Activated CD4-positive, alpha-beta T cell treated with anti-CD3 and anti-CD28 coated beads, Interleukin-2, amount 10 ng/mL, durations not matched to agents 24 days and 14 days (primary cell): ENCODE measurements at regions not wholly inside any gene's neighbourhood (a gene's known extent, or its start where the extent isn't known, plus 50 kb on each side); places are given as distances from the start of the nearest gene placed in this dataset.

Experiments
- DNase-seq: peaks from one replicate; pipeline ENCODE4 v3.0.0; 2022
- H3K27ac Mint-ChIP-seq: one replicate; pipeline ENCODE4 v1.8.0; 2022; ENCODE audit warnings: mild to moderate bottlenecking, mixed read lengths
- H3K27me3 Mint-ChIP-seq: one replicate; pipeline ENCODE4 v1.8.0; 2022; ENCODE audit warnings: mixed read lengths
- H3K36me3 Mint-ChIP-seq: one replicate; pipeline ENCODE4 v1.8.0; 2022; ENCODE audit warnings: low read depth, mild to moderate bottlenecking, mixed read lengths
- H3K4me1 Mint-ChIP-seq: one replicate; pipeline ENCODE4 v1.8.0; 2021; ENCODE audit warnings: mixed read lengths
- H3K4me3 Mint-ChIP-seq: one replicate; pipeline ENCODE4 v1.8.0; 2022; ENCODE audit warnings: mild to moderate bottlenecking, moderate library complexity, mixed read lengths
- H3K9me3 Mint-ChIP-seq: one replicate; pipeline ENCODE4 v1.8.0; 2021; ENCODE audit warnings: mixed read lengths
- intact Hi-C: fragments of 100-400 bp; cut with micrococcal nuclease; formaldehyde crosslinking; loops from one replicate; pipeline ENCODE4 v1.15.1; 2023

DNA sequence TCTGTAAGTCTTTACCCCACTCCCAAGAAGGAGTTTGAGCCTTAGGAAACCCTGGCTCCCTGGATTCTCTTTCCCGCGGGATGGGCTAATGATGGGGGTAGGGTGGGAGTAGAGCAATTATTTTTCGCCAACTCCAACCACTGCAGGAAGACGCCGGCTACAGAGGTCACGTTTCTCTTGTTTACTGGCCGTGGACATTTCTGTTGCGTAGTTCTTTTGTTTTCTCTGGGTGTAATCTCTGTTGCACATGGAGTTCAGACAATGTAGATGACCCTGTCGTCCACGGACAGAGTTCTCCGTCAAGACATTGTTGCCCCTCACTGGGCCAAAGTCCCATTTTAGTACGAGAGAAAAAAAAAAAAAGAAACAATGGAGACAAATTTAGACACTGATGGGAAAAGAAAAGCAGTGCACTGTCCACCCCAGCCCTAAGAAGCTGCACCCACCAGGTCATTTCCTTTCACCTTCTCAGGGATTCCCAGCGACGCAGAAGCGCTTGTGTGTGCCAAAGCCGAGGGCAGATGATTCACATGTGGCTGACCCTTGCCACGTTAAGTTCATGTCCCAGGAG lies 133.9 kb upstream of the ARGLU1 start:
- Mint-ChIP-seq H3K4me3 (no peak overlapping the region), H3K4me1 (no peaks in the 10 kb centered on the region), H3K9me3 (no peaks in the 10 kb centered on the region), H3K27me3 (no peaks in the 10 kb centered on the region), H3K36me3 (no peaks in the 10 kb centered on the region), H3K27ac (no peak overlapping the region)
- DNase-seq, result no peak
- intact Hi-C loops, result no loop called here

DNA sequence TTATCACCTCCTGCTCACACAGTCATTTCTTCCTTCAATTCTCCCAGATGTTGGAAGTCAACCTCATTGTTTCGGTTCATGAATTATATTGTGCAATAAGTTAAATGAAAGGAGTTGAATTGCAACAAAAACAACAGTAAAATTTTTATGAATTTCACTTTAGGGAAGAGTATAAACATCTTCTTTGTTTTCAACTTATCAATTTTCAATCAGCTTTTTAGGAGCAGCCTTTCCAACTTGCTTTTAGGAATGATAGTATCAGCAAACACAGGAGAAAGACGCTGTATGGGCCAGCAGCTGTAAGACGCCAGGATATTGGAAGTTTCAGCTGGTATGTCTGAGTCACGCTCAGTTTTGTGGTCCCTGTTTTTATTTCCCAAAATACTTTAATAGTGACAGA lies 132.5 kb upstream of the ARGLU1 start:
- H3K36me3 Mint-ChIP-seq, result no peaks in the 10 kb centered on the region
- no peak overlapping the region for H3K4me3 Mint-ChIP-seq
- no peaks in the 10 kb centered on the region for H3K27me3 Mint-ChIP-seq
- intact Hi-C loops, result no loop called here
- DNase-seq, result no peak
- H3K4me1 Mint-ChIP-seq, result no peaks in the 10 kb centered on the region
- no peak overlapping the region for H3K27ac Mint-ChIP-seq
- H3K9me3 Mint-ChIP-seq, result no peaks in the 10 kb centered on the region

DNA sequence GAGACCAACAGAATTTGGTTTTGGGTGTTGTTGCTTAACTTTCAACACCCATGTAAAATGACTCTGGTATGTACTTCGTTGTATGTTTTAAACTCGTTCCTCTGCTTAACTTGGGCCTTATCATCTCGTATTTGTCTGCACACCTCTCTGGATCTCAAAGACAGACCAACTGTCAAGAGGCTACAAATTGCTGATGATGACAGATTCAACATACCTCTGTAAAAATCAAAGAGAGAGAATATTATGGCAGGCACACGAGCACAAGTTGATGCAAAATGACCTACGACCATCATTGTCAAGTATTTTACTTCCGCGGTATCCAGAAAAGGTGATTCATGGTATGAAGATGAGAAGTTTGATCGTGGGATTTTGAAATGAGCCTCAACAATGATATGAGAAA lies 132.1 kb upstream of the ARGLU1 start:
- no peak for DNase-seq
- no peaks in the 10 kb centered on the region for H3K27me3 Mint-ChIP-seq
- H3K36me3 Mint-ChIP-seq, result no peaks in the 10 kb centered on the region
- H3K4me1 Mint-ChIP-seq, result no peaks in the 10 kb centered on the region
- H3K4me3 Mint-ChIP-seq, result no peak overlapping the region
- intact Hi-C loops, result no loop called here
- no peak overlapping the region for H3K27ac Mint-ChIP-seq
- no peaks in the 10 kb centered on the region for H3K9me3 Mint-ChIP-seq

DNA sequence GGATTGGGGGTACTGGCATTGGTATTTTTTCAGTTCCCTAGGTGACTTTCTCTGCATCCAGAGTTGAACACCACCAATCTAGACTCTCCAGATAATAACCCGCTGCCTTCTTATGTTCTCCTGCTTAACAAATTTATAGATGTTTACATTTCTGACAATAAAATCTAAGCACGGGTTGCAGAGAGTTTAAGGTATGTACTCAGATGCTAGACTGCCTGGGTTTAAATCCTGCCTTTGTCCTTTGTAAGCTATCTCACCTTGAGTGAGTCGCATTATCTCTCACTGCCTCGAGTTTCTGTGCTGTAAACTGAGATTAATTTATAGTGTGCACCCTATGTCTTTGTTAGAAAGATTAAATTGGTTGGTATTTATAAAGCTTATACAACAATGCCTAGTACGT lies 131.4 kb upstream of the ARGLU1 start:
- H3K27me3 Mint-ChIP-seq, result no peaks in the 10 kb centered on the region

DNA sequence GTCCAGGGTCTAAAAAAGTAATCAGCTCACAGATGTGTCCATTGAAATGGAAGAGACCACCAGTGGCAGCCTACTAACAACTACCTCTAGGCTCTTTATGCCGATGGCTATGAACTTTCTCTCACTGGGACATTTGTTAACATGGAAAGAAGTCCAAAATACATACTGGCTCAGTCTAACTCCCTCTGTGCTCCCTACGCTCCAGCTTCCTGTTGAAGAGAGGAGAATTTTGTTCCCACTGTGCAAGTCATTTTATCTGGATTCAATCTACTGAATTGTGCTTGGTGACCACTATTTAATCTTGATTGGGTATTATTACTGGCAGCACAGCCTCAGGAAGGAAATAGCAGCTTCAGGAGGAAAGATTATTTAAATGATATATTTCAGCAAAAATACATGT lies 128.8 kb upstream of the ARGLU1 start:
- Mint-ChIP-seq H3K4me3 (no peak overlapping the region), H3K36me3 (no peaks in the 10 kb centered on the region), H3K9me3 (no peaks in the 10 kb centered on the region), H3K4me1 (no peaks in the 10 kb centered on the region), H3K27me3 (no peaks in the 10 kb centered on the region), H3K27ac (no peak overlapping the region)
- no peak for DNase-seq
- intact Hi-C loops, result no loop called here

More for the DNA sequence above, 131.4 kb upstream of the ARGLU1 start:
- no peak overlapping the region for H3K27ac Mint-ChIP-seq
- H3K4me1 Mint-ChIP-seq, result no peaks in the 10 kb centered on the region
- H3K4me3 Mint-ChIP-seq, result no peak overlapping the region
- H3K9me3 Mint-ChIP-seq, result no peaks in the 10 kb centered on the region
- no peak for DNase-seq
- no peaks in the 10 kb centered on the region for H3K36me3 Mint-ChIP-seq
- intact Hi-C loops, result no loop called here

DNA sequence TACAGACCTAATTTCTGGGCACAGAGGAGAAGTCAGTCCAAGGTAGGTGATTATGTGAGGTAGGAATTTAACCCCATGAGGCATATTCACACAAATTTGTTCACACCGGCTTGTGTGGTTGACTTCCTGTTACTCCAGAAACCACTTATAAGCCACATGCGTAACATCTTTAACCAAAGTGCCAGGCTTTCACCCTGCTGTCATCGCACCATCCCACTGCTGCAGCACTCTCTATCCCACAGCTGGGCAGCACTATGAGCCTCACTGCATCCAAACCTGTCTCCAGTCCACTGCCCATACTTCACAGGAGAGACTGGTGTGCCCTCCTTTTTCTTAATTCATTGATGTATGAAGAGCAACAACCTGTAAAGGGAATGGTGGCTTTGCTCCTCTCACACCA lies 128.2 kb upstream of the ARGLU1 start:
- intact Hi-C loops, result no loop called here
- H3K4me3 Mint-ChIP-seq, result no peak overlapping the region

DNA sequence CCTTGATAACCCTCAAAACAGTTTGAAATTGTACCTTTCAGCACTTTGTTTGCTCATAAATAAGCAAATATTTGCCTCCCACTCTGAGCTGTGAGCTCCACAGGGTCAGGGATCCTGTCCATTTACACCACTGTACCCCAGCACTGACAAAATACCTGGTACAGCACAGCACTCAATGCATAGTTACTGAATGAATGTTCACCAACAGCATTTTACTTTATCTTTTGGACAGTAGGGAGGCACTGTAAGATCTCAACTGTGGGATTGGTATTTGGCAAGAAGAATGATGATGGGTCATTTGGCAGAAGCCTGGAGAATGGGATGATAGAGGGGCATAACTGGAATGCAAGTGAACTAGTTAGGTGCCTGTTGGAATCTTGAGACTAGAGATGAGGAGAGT lies 127.2 kb upstream of the ARGLU1 start:
- intact Hi-C loops, result no loop called here
- Mint-ChIP-seq H3K9me3 (no peaks in the 10 kb centered on the region), H3K27ac (no peak overlapping the region), H3K4me1 (no peaks in the 10 kb centered on the region), H3K4me3 (no peak overlapping the region), H3K36me3 (no peaks in the 10 kb centered on the region), H3K27me3 (no peaks in the 10 kb centered on the region)
- DNase-seq, result no peak

More for the DNA sequence above, 128.2 kb upstream of the ARGLU1 start:
- Mint-ChIP-seq H3K9me3 (no peaks in the 10 kb centered on the region), H3K27me3 (no peaks in the 10 kb centered on the region), H3K4me1 (no peaks in the 10 kb centered on the region), H3K36me3 (no peaks in the 10 kb centered on the region), H3K27ac (no peak overlapping the region)
- no peak for DNase-seq

DNA sequence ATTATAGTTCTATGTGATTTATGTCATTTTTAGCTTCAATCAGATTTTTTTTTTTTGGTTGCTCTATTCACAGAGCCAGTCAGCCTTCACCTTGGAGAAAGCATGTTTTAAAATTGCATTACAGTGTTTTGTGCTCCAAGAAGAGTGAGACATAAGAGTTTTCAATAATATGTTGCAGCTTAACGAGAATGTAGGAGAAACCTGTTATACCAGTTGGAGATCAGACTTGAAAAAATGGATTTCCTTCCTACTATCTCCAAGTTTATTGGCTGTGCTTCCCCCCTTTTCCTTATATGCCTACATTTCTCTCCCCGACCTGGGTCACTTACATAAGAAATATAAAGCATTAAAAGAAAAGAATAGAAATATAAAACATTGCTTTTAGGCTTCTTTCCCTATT lies 123.9 kb upstream of the ARGLU1 start:
- no peak overlapping the region for H3K27ac Mint-ChIP-seq
- intact Hi-C loops, result no loop called here
- no peaks in the 10 kb centered on the region for H3K27me3 Mint-ChIP-seq
- no peaks in the 10 kb centered on the region for H3K9me3 Mint-ChIP-seq
- no peak for DNase-seq
- H3K4me1 Mint-ChIP-seq, result no peaks in the 10 kb centered on the region
- no peaks in the 10 kb centered on the region for H3K36me3 Mint-ChIP-seq
- H3K4me3 Mint-ChIP-seq, result no peak overlapping the region

DNA sequence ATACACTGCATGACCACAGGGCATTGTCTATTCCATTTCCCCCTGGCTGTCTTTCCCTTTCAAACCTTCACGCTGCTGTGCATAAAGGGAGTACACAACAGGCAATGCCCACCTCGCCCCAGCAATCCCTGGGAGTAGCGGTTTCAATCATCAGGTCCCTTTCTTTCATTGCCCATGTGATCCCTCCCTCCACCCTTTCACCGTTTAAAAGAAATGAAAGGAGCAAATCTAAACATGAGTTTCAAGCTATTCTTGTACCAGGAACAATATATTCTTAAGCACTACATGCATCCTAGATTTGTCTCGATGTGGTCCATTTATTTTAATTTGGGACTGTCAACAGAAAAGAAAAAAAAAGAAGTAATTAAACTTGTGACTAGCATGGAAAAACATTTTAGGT lies 123.4 kb upstream of the ARGLU1 start:
- no peaks in the 10 kb centered on the region for H3K36me3 Mint-ChIP-seq
- DNase-seq, result no peak
- no peaks in the 10 kb centered on the region for H3K4me1 Mint-ChIP-seq
- H3K27me3 Mint-ChIP-seq, result no peaks in the 10 kb centered on the region
- no peak overlapping the region for H3K27ac Mint-ChIP-seq
- H3K9me3 Mint-ChIP-seq, result no peaks in the 10 kb centered on the region
- intact Hi-C loops, result no loop called here
- no peak overlapping the region for H3K4me3 Mint-ChIP-seq

DNA sequence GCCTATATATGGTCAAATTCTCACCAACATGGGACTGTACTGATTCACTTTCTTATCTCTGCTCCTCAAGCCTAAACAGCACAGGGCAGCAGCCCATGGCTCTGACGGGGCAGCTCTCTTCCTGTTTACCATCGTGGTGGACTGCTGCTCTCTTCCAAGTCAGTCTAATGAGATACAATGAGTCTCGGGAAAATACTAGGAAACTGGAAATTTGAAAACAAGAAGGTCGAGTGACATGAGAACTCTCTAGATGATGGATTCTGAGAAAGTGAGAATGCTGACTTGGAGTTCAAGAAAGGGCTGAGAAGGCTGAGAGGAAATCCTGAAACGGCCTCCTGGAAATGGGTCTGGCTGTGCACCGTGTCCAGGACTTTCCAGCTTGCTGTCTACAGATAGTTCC lies 122.8 kb upstream of the ARGLU1 start:
- no peak for DNase-seq
- H3K27ac Mint-ChIP-seq, result no peak overlapping the region
- no peaks in the 10 kb centered on the region for H3K36me3 Mint-ChIP-seq
- H3K9me3 Mint-ChIP-seq, result no peaks in the 10 kb centered on the region
- no peak overlapping the region for H3K4me3 Mint-ChIP-seq
- H3K27me3 Mint-ChIP-seq, result no peaks in the 10 kb centered on the region
- intact Hi-C loops, result no loop called here
- H3K4me1 Mint-ChIP-seq, result no peaks in the 10 kb centered on the region

DNA sequence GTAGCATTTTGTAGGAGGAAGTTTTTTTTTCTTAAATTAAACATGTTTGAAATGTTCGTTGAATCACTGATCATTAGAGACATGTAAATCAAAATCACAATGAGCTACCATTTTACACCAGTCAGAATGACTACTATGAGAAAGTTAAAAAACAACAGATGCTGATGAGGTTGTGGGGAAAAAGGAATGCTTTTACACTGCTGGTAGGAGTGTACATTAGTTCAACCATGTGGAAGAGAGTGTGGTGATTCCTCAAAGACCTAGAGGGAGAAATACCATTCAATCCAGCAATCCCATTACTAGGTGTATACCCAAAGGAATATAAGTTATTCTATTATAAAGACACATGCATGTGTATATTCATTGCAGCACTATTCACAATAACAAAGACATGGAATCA lies 122.0 kb upstream of the ARGLU1 start:
- Mint-ChIP-seq H3K9me3 (no peaks in the 10 kb centered on the region), H3K27ac (no peak overlapping the region), H3K4me3 (no peak overlapping the region), H3K4me1 (no peaks in the 10 kb centered on the region), H3K27me3 (no peaks in the 10 kb centered on the region), H3K36me3 (no peaks in the 10 kb centered on the region)
- DNase-seq, result no peak
- intact Hi-C loops, result no loop called here

DNA sequence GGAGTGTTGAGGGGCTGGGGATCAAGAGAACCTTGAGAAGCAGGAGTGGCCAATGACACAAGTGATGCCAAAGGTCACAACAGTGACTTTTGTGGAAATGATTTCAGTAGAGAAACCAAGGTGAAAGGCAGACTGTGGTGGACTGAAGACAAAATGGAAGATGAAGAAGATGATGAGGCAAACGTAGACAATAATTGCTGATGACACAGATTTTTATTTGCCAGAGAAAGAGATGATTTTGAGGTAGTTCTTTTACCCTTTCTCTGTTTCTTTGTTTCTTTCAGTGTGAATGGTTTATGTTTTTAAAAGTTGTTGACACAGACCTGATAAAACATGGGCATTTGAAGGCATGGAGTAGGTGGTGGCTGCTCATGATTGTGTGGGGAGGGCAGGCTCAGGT lies 121.0 kb upstream of the ARGLU1 start:
- DNase-seq, result no peak
- H3K27me3 Mint-ChIP-seq, result no peaks in the 10 kb centered on the region
- no peaks in the 10 kb centered on the region for H3K9me3 Mint-ChIP-seq
- no peaks in the 10 kb centered on the region for H3K36me3 Mint-ChIP-seq
- no peak overlapping the region for H3K4me3 Mint-ChIP-seq
- intact Hi-C loops, result no loop called here
- H3K4me1 Mint-ChIP-seq, result no peaks in the 10 kb centered on the region
- no peak overlapping the region for H3K27ac Mint-ChIP-seq

DNA sequence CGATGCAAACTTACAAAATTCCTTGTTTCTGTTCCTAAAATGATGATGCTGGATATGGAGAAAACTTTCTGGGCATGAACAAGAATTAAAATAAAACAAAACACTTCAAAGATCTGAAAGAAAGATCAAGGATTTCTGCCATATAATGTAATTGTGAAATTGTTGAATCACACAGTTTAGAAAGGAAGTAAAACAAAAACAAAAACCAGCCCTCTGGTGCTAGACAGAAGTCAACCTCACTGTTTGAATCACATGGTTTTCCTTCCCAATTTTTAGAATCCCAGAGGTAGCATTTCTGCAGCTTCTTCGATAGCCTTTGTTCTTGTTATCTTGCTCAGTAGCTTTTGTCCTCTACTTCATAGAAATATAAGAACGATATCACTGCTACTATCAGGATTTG lies 118.2 kb upstream of the ARGLU1 start:
- no peak overlapping the region for H3K4me3 Mint-ChIP-seq
- no peaks in the 10 kb centered on the region for H3K4me1 Mint-ChIP-seq
- no peaks in the 10 kb centered on the region for H3K9me3 Mint-ChIP-seq
- intact Hi-C loops, result no loop called here
- no peak for DNase-seq
- H3K27ac Mint-ChIP-seq, result no peak overlapping the region
- no peaks in the 10 kb centered on the region for H3K27me3 Mint-ChIP-seq
- no peaks in the 10 kb centered on the region for H3K36me3 Mint-ChIP-seq

DNA sequence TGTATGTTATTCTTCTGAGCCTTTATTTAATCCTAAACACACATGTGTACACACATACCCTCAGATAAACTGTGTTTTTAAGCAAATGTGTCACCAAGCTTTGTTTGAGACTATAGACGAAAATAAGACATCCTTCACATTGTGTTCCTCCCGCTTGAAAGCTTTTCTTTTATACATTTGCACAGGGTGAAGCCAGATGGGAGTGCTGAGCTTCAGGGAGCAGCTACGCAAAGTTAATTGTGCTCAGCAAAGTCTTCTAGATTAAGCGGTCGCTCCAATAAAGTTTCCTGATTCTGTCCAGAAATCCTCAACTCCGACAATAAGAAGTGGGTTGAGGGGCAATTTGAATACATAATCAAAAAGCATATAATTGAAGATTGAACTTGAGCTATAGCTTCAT lies 117.2 kb upstream of the ARGLU1 start:
- intact Hi-C loops, result no loop called here
- Mint-ChIP-seq H3K36me3 (no peaks in the 10 kb centered on the region), H3K27me3 (no peaks in the 10 kb centered on the region), H3K9me3 (no peaks in the 10 kb centered on the region), H3K4me1 (no peaks in the 10 kb centered on the region), H3K4me3 (no peak overlapping the region), H3K27ac (no peak overlapping the region)
- DNase-seq, result no peak

DNA sequence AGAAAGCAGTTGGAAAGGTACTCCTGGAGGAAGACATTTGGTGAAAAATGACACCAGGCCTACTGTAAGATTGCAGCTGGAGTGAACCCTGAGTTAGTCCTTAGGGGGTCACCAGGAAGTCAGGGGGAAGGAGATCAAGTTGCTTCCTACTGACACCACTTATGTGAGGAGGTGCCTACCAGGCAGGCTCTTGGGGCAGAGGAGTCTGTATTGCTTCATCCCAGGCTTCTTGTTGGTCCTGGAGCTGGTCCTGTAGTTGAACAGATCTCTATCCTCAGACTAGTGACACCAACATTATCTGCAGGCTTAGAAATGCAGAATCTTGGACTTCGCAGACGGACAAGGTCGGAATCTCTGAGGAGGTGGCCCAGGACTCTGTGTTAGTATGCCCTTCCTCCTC lies 116.0 kb upstream of the ARGLU1 start:
- Mint-ChIP-seq H3K36me3 (no peaks in the 10 kb centered on the region), H3K4me1 (no peaks in the 10 kb centered on the region), H3K27me3 (no peaks in the 10 kb centered on the region), H3K9me3 (no peaks in the 10 kb centered on the region), H3K4me3 (no peak overlapping the region), H3K27ac (no peak overlapping the region)
- DNase-seq, result no peak
- intact Hi-C loops, result no loop called here
